ENCODE measurements at regions not wholly inside any gene's neighbourhood (a gene's known extent, or its start where the extent isn't known, plus 50 kb on each side); places are given as distances from the start of the nearest gene placed in this dataset.

DNA sequence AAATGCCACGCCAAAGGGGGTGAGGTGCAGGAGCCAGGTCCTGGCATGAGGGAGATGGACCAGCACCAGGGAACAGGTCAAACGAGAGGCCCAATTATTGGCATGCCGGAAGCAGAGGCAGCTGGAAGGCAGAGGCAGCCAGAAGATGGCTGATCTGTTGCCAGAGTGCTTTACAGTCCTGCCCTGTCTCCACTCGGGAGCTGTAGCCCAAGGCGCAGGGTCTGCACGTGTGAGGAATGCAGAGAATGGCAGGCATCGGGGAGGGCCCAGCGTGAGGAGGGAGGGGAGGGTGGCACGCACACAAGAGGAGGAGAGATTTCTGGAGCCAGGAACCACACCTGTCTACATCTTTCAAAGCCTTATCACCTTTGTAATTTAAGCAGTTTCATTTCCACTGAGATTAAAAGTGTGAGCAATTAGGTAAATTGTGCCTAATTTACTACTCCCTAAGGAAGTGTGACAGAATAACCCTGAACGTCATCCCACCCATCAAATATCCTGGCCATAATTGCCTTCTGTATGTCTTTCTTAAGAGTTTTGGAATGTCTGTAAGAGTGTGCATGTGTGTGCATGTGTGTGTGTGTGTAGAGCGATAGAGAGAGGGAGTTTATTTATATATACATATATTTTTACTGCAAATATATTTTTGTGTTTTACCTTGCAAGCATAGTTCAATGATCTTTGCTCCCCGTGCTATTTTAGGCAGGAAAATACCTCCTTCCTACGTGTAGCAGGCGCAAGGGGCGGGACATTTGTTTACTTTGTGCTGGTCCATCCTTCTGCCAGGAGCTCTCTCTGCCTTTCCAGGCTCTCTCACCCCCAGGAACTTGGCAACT, 125.5 kb upstream of the SERBP1 start:
- peaks cover 0 to 2% of the 10 kb centered on the region in 2 experiments for H3K27me3 ChIP-seq (ENCODE audit: control insufficient read depth in 1 of 2, insufficient read depth in 2 of 2, low read length in 2 of 2)
- H3K27ac ChIP-seq (ENCODE audit: low read depth in 1 of 2, low read length in 2 of 2), result no peak overlapping the region
- no peak overlapping the region for H3K27ac Mint-ChIP-seq
- no peak overlapping the region for H3K4me3 Mint-ChIP-seq
- H3K9me3 Mint-ChIP-seq, result no peaks in the 10 kb centered on the region
- H3K36me3 ChIP-seq (ENCODE audit: insufficient read depth, low read length), result no peaks in the 10 kb centered on the region
- ChIA-PET POLR2A (no interaction called here), CTCF (no interaction called here)
- no peaks in the 10 kb centered on the region for H3K4me1 ChIP-seq (ENCODE audit: insufficient read depth, low read length)
- no peaks in the 10 kb centered on the region for H3K36me3 Mint-ChIP-seq (ENCODE audit: low read depth)
- no peak overlapping the region for H3K4me3 ChIP-seq (ENCODE audit: low read length)
- ATAC-seq (ENCODE audit: poor library complexity), result no peak
- peaks cover 0 to 4% of the 10 kb centered on the region in 2 experiments for H3K9me3 ChIP-seq (ENCODE audit: control insufficient read depth in 1 of 2, insufficient read depth in 1 of 2, low read length in 2 of 2)
- no peak for TF ChIP-seq CTCF (IDR thresholded peaks at IDR 0.05)
- no peak for DNase-seq
- peaks cover 16% of the 10 kb centered on the region for H3K27me3 Mint-ChIP-seq
- H3K4me1 Mint-ChIP-seq (ENCODE audit: low read depth), result no peaks in the 10 kb centered on the region
- intact Hi-C loops (cut with DNase I, micrococcal nuclease), result no loop called here

- Histone ChIP-seq H3K36me3 (ENCODE audit: insufficient read depth, low read length) (no peaks in the 10 kb centered on the region), H3K4me1 (ENCODE audit: insufficient read depth, low read length) (no peaks in the 10 kb centered on the region), H3K27me3 (ENCODE audit: control insufficient read depth in 1 of 2, insufficient read depth in 2 of 2, low read length in 2 of 2) (peaks cover 0 to 2% of the 10 kb centered on the region in 2 experiments), H3K9me3 (ENCODE audit: control insufficient read depth in 1 of 2, insufficient read depth in 1 of 2, low read length in 2 of 2) (peaks cover 0 to 4% of the 10 kb centered on the region in 2 experiments), H3K27ac (ENCODE audit: low read depth in 1 of 2, low read length in 2 of 2) (no peak overlapping the region), H3K4me3 (ENCODE audit: low read length) (no peak overlapping the region)
- Mint-ChIP-seq H3K9me3 (no peaks in the 10 kb centered on the region), H3K36me3 (ENCODE audit: low read depth) (no peaks in the 10 kb centered on the region), H3K27ac (no peak overlapping the region), H3K4me3 (no peak overlapping the region), H3K4me1 (ENCODE audit: low read depth) (no peaks in the 10 kb centered on the region), H3K27me3 (peaks cover 17% of the 10 kb centered on the region)
- ChIA-PET POLR2A (no interaction called here), CTCF (no interaction called here)
- TF ChIP-seq CTCF (IDR thresholded peaks at IDR 0.05), result no peak
- intact Hi-C loops (cut with DNase I, micrococcal nuclease), result no loop called here
- ATAC-seq (ENCODE audit: poor library complexity) (no peak), DNase-seq (no peak)
These were observed 126.2 kb upstream of the SERBP1 start for GRCh38 chr1:67556297-67556900.

GRCh38 chr1:67557696-67558448, 127.1 kb upstream of the GADD45A start:
- no peak overlapping the region for H3K4me3 ChIP-seq (ENCODE audit: low read length)
- ChIA-PET CTCF (interaction anchor here (1.6 kb wide), 1 partner anchor 203 kb away, joined by 4 read pairs; no protein-coding TSS in a partner anchor), POLR2A (no interaction called here)
- DNase-seq (no peak), ATAC-seq (ENCODE audit: poor library complexity) (no peak)
- no peak overlapping the region for H3K27ac ChIP-seq (ENCODE audit: low read depth in 1 of 2, low read length in 2 of 2)
- Mint-ChIP-seq H3K36me3 (ENCODE audit: low read depth) (no peaks in the 10 kb centered on the region), H3K4me3 (no peak overlapping the region), H3K4me1 (ENCODE audit: low read depth) (no peaks in the 10 kb centered on the region), H3K27ac (no peak overlapping the region), H3K9me3 (no peaks in the 10 kb centered on the region), H3K27me3 (peaks cover 23% of the 10 kb centered on the region)
- intact Hi-C loops (cut with DNase I, micrococcal nuclease), result no loop called here
- no peaks in the 10 kb centered on the region for H3K36me3 ChIP-seq (ENCODE audit: insufficient read depth, low read length)
- peaks cover 0 to 4% of the 10 kb centered on the region in 2 experiments for H3K9me3 ChIP-seq (ENCODE audit: control insufficient read depth in 1 of 2, insufficient read depth in 1 of 2, low read length in 2 of 2)
- H3K4me1 ChIP-seq (ENCODE audit: insufficient read depth, low read length), result peaks cover 4% of the 10 kb centered on the region
- H3K27me3 ChIP-seq (ENCODE audit: control insufficient read depth in 1 of 2, insufficient read depth in 2 of 2, low read length in 2 of 2), result no peaks in the 10 kb centered on the region
- no peak for TF ChIP-seq CTCF (IDR thresholded peaks at IDR 0.05)

Measured in CD4-positive, alpha-beta T cell (primary cell).